ENCODE measurements at regions not wholly inside any gene's neighbourhood (a gene's known extent, or its start where the extent isn't known, plus 50 kb on each side); places are given as distances from the start of the nearest gene placed in this dataset.

DNA sequence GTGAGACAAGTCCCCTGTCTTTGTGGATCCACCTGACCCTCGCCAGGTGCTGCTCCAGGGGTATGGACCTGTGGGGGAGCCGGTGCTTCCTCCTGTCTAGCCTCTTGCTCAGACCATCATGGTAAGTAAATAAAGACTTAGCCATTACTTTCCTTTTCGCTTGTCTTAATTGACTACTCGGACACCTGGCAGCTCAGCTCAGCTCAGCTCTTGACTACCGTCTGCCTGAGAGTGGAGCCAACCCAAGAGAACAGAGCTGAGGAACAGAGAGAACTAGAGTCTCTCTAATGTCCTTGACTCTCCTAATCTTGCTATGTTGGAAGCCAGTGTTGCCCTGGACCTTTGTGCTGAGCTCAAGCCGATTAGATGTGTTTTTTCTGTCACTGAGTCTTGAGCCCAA lies 170.3 kb upstream of the CXCR4 start:
- FAIRE-seq (no peak), DNase-seq (ENCODE audit: low read depth, low spot score) (no peak)
- no peaks in the 10 kb centered on the region for H4K20me1 ChIP-seq (ENCODE audit: control insufficient read depth, extremely low read depth, insufficient read depth, low read length)
- H3K36me3 ChIP-seq (ENCODE audit: control insufficient read depth in 2 of 2, extremely low read depth in 1 of 2, insufficient read depth in 2 of 2, low read length in 2 of 2): no peaks in the 10 kb centered on the region
- H3K9me1 ChIP-seq (ENCODE audit: control insufficient read depth, extremely low read depth, insufficient read depth, low read length): no peaks in the 10 kb centered on the region
- no peak overlapping the region for H3K27ac ChIP-seq (ENCODE audit: control insufficient read depth, insufficient read depth, low read length)
- no peaks in the 10 kb centered on the region for H3K27me3 ChIP-seq (ENCODE audit: control insufficient read depth, extremely low read depth, insufficient read depth, low read length)
- H3K4me1 ChIP-seq (ENCODE audit: control insufficient read depth, extremely low read depth, insufficient read depth, low read length): no peaks in the 10 kb centered on the region
- H3K9ac ChIP-seq (ENCODE audit: control insufficient read depth, extremely low read depth, insufficient read depth, low read length): no peak overlapping the region
- no peaks in the 10 kb centered on the region for H3K79me2 ChIP-seq (ENCODE audit: control insufficient read depth, insufficient read depth, low read length)
- dilution Hi-C loops (cut with MboI; ENCODE audit: extremely low pct_ligation_motif_present, low sequenced_read_pairs): no loop called here
- no peak overlapping the region for H2AFZ ChIP-seq (ENCODE audit: control insufficient read depth, low read length)
- no peak overlapping the region for H3K4me2 ChIP-seq (ENCODE audit: control insufficient read depth, extremely low read depth, insufficient read depth, low read depth, low read length)
- H3K9me3 ChIP-seq (ENCODE audit: control insufficient read depth, low read depth, low read length): no peaks in the 10 kb centered on the region
- TF ChIP-seq EZH2 (IDR thresholded peaks at IDR 0.05; ENCODE audit: low read length): no peak
- TF ChIP-seq, protein P1, sequence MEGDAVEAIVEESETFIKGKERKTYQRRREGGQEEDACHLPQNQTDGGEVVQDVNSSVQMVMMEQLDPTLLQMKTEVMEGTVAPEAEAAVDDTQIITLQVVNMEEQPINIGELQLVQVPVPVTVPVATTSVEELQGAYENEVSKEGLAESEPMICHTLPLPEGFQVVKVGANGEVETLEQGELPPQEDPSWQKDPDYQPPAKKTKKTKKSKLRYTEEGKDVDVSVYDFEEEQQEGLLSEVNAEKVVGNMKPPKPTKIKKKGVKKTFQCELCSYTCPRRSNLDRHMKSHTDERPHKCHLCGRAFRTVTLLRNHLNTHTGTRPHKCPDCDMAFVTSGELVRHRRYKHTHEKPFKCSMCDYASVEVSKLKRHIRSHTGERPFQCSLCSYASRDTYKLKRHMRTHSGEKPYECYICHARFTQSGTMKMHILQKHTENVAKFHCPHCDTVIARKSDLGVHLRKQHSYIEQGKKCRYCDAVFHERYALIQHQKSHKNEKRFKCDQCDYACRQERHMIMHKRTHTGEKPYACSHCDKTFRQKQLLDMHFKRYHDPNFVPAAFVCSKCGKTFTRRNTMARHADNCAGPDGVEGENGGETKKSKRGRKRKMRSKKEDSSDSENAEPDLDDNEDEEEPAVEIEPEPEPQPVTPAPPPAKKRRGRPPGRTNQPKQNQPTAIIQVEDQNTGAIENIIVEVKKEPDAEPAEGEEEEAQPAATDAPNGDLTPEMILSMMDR (optimal IDR thresholded peaks at IDR 0.05 in 1 of 3, IDR thresholded peaks at IDR 0.05 in 1 of 3, conservative IDR thresholded peaks at IDR 0.05 in 1 of 3; ENCODE audit: extremely low read depth in 1 of 3, insufficient read depth in 2 of 3, low read length in 3 of 3): no peak
- H3K4me3 ChIP-seq (ENCODE audit: control insufficient read depth in 2 of 3, extremely low read depth in 1 of 3, insufficient read depth in 2 of 3, low read depth in 1 of 3, low read length in 3 of 3): no peak overlapping the region

DNA sequence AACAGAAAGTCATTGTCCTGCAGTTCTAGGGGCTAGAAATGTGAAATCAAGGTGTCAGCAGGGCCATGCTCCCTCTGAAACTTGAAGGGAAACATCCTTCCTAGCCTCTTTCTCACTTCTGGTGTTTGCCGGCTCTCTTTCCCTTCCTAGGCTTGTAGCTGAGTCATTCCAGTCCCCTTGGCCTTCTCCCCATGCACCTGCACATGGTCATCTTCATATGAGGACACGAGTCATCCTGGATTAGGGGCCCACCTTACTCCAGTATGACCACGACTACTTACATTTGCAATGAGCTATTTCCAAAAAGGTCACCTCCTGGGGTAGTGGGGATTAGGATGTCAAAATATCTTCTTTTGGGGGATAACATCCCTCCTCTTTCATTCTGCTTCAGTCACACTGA lies 168.5 kb upstream of the CXCR4 start:
- Histone ChIP-seq H3K4me1 (ENCODE audit: control insufficient read depth, extremely low read depth, insufficient read depth, low read length) (no peaks in the 10 kb centered on the region), H4K20me1 (ENCODE audit: control insufficient read depth, extremely low read depth, insufficient read depth, low read length) (no peaks in the 10 kb centered on the region), H3K9ac (ENCODE audit: control insufficient read depth, extremely low read depth, insufficient read depth, low read length) (no peak overlapping the region), H3K9me3 (ENCODE audit: control insufficient read depth, low read depth, low read length) (no peaks in the 10 kb centered on the region), H3K27ac (ENCODE audit: control insufficient read depth, insufficient read depth, low read length) (no peak overlapping the region), H3K27me3 (ENCODE audit: control insufficient read depth, extremely low read depth, insufficient read depth, low read length) (no peaks in the 10 kb centered on the region), H3K9me1 (ENCODE audit: control insufficient read depth, extremely low read depth, insufficient read depth, low read length) (no peaks in the 10 kb centered on the region), H3K36me3 (ENCODE audit: control insufficient read depth in 2 of 2, extremely low read depth in 1 of 2, insufficient read depth in 2 of 2, low read length in 2 of 2) (no peaks in the 10 kb centered on the region), H3K4me3 (ENCODE audit: control insufficient read depth in 2 of 3, extremely low read depth in 1 of 3, insufficient read depth in 2 of 3, low read depth in 1 of 3, low read length in 3 of 3) (no peak overlapping the region), H2AFZ (ENCODE audit: control insufficient read depth, low read length) (no peak overlapping the region), H3K79me2 (ENCODE audit: control insufficient read depth, insufficient read depth, low read length) (no peaks in the 10 kb centered on the region), H3K4me2 (ENCODE audit: control insufficient read depth, extremely low read depth, insufficient read depth, low read depth, low read length) (no peak overlapping the region)
- FAIRE-seq: no peak
- DNase-seq (ENCODE audit: low read depth, low spot score): no peak
- TF ChIP-seq, protein P1 (optimal IDR thresholded peaks at IDR 0.05 in 1 of 3, IDR thresholded peaks at IDR 0.05 in 1 of 3, conservative IDR thresholded peaks at IDR 0.05 in 1 of 3; ENCODE audit: extremely low read depth in 1 of 3, insufficient read depth in 2 of 3, low read length in 3 of 3): no peak
- TF ChIP-seq EZH2 (IDR thresholded peaks at IDR 0.05; ENCODE audit: low read length): no peak
- dilution Hi-C loops (cut with MboI; ENCODE audit: extremely low pct_ligation_motif_present, low sequenced_read_pairs): no loop called here

All from keratinocyte (primary cell).